ENCODE measurements at regions not wholly inside any gene's neighbourhood (a gene's known extent, or its start where the extent isn't known, plus 50 kb on each side); places are given as distances from the start of the nearest gene placed in this dataset.

GRCh38 chr10:128877936-128878335, 589.1 kb upstream of the MGMT start:
- H3K4me3 ChIP-seq (ENCODE audit: low read length): no peak overlapping the region
- no peak overlapping the region for H3K9ac ChIP-seq (ENCODE audit: low read length)
- H3K36me3 ChIP-seq (replicated peaks; ENCODE audit: low read depth, low read length): no peaks in the 10 kb centered on the region
- H2AFZ ChIP-seq (ENCODE audit: low read depth, low read length): no peak overlapping the region
- TF ChIP-seq CTCF (IDR thresholded peaks at IDR 0.05; ENCODE audit: low read depth, low read length) (no peak), EZH2phosphoT487 (IDR thresholded peaks at IDR 0.05; ENCODE audit: low read depth) (no peak)
- no peaks in the 10 kb centered on the region for H3K79me2 ChIP-seq (ENCODE audit: low read length)
- H3K27ac ChIP-seq (ENCODE audit: low read length): no peak overlapping the region
- H3K4me1 ChIP-seq (ENCODE audit: low read length): no peaks in the 10 kb centered on the region
- no peaks in the 10 kb centered on the region for H3K9me3 ChIP-seq (ENCODE audit: insufficient read depth, low read length)
- no peak overlapping the region for H3K4me2 ChIP-seq (ENCODE audit: low read length)
- no peaks in the 10 kb centered on the region for H4K20me1 ChIP-seq (ENCODE audit: insufficient read depth, low read length)
- H3K27me3 ChIP-seq (ENCODE audit: low read depth, low read length): no peaks in the 10 kb centered on the region

- H3K4me3 ChIP-seq (ENCODE audit: low read length): no peak overlapping the region
- no peak for TF ChIP-seq CTCF (IDR thresholded peaks at IDR 0.05; ENCODE audit: low read depth, low read length)
- TF ChIP-seq EZH2phosphoT487 (IDR thresholded peaks at IDR 0.05; ENCODE audit: low read depth): no peak
- no peaks in the 10 kb centered on the region for H3K79me2 ChIP-seq (ENCODE audit: low read length)
- H3K4me1 ChIP-seq (ENCODE audit: low read length): no peaks in the 10 kb centered on the region
- no peaks in the 10 kb centered on the region for H3K36me3 ChIP-seq (replicated peaks; ENCODE audit: low read depth, low read length)
- no peak overlapping the region for H3K27ac ChIP-seq (ENCODE audit: low read length)
- no peaks in the 10 kb centered on the region for H3K27me3 ChIP-seq (ENCODE audit: low read depth, low read length)
- H3K9me3 ChIP-seq (ENCODE audit: insufficient read depth, low read length): no peaks in the 10 kb centered on the region
- no peaks in the 10 kb centered on the region for H4K20me1 ChIP-seq (ENCODE audit: insufficient read depth, low read length)
- no peak overlapping the region for H3K9ac ChIP-seq (ENCODE audit: low read length)
- H2AFZ ChIP-seq (ENCODE audit: low read depth, low read length): no peak overlapping the region
- no peak overlapping the region for H3K4me2 ChIP-seq (ENCODE audit: low read length)
These were observed 588.0 kb upstream of the MGMT start for GRCh38 chr10:128879030-128879429.

GRCh38 chr10:128879441-128880140, 587.5 kb upstream of the MGMT start:
- Histone ChIP-seq H3K4me2 (ENCODE audit: low read length) (no peak overlapping the region), H3K79me2 (ENCODE audit: low read length) (no peaks in the 10 kb centered on the region), H3K27ac (ENCODE audit: low read length) (no peak overlapping the region), H3K9ac (ENCODE audit: low read length) (no peak overlapping the region), H3K9me3 (ENCODE audit: insufficient read depth, low read length) (no peaks in the 10 kb centered on the region), H3K4me3 (ENCODE audit: low read length) (no peak overlapping the region), H4K20me1 (ENCODE audit: insufficient read depth, low read length) (no peaks in the 10 kb centered on the region), H3K27me3 (ENCODE audit: low read depth, low read length) (no peaks in the 10 kb centered on the region), H2AFZ (ENCODE audit: low read depth, low read length) (no peak overlapping the region), H3K4me1 (ENCODE audit: low read length) (no peaks in the 10 kb centered on the region), H3K36me3 (replicated peaks; ENCODE audit: low read depth, low read length) (no peaks in the 10 kb centered on the region)
- no peak for TF ChIP-seq CTCF (IDR thresholded peaks at IDR 0.05; ENCODE audit: low read depth, low read length)
- no peak for TF ChIP-seq EZH2phosphoT487 (IDR thresholded peaks at IDR 0.05; ENCODE audit: low read depth)

- H3K4me2 ChIP-seq (ENCODE audit: low read length): no peak overlapping the region
- H4K20me1 ChIP-seq (ENCODE audit: insufficient read depth, low read length): no peaks in the 10 kb centered on the region
- H2AFZ ChIP-seq (ENCODE audit: low read depth, low read length): no peak overlapping the region
- no peaks in the 10 kb centered on the region for H3K9me3 ChIP-seq (ENCODE audit: insufficient read depth, low read length)
- H3K4me3 ChIP-seq (ENCODE audit: low read length): no peak overlapping the region
- no peaks in the 10 kb centered on the region for H3K27me3 ChIP-seq (ENCODE audit: low read depth, low read length)
- no peaks in the 10 kb centered on the region for H3K36me3 ChIP-seq (replicated peaks; ENCODE audit: low read depth, low read length)
- TF ChIP-seq CTCF (IDR thresholded peaks at IDR 0.05; ENCODE audit: low read depth, low read length) (no peak), EZH2phosphoT487 (IDR thresholded peaks at IDR 0.05; ENCODE audit: low read depth) (no peak)
- H3K79me2 ChIP-seq (ENCODE audit: low read length): no peaks in the 10 kb centered on the region
- H3K4me1 ChIP-seq (ENCODE audit: low read length): no peaks in the 10 kb centered on the region
- no peak overlapping the region for H3K27ac ChIP-seq (ENCODE audit: low read length)
- H3K9ac ChIP-seq (ENCODE audit: low read length): no peak overlapping the region
These were observed 586.8 kb upstream of the MGMT start for GRCh38 chr10:128880159-128880725.

Measured in OCI-LY3 (cell line).